HCT116 (cell line): ENCODE measurements at regions not wholly inside any gene's neighbourhood (a gene's known extent, or its start where the extent isn't known, plus 50 kb on each side); places are given as distances from the start of the nearest gene placed in this dataset.

Source experiments
- CEBPB ChIP-seq: IDR thresholded peaks from 2 replicates; pipeline ENCODE4 v1.6.1; 2012; ENCODE audit warnings: low read depth
- ELF1 ChIP-seq: IDR thresholded peaks from 2 replicates; pipeline ENCODE4 v1.6.1; 2012; ENCODE audit warnings: low read depth, borderline replicate concordance
- EZH2phosphoT487 ChIP-seq: fragments of 200-600 bp; IDR thresholded peaks from 2 replicates; pipeline ENCODE4 v1.6.1; 2018; ENCODE audit warnings: antibody characterized with exemption, borderline replicate concordance
- POLR2A ChIP-seq: IDR thresholded peaks from 2 replicates; pipeline ENCODE4 v1.7.0; 2011; ENCODE audit warnings: borderline replicate concordance; ENCODE audit not compliant: insufficient read depth, insufficient read length; ENCODE audit errors: extremely low read depth
- POLR2AphosphoS5 ChIP-seq: IDR thresholded peaks from 2 replicates; pipeline ENCODE4 v1.6.1; 2011; ENCODE audit warnings: mild to moderate bottlenecking, low read depth, low read length, moderate library complexity
- SIN3A ChIP-seq: IDR thresholded peaks from 2 replicates; pipeline ENCODE4 v1.6.1; 2012; ENCODE audit warnings: low read depth
- TCF7L2 ChIP-seq: IDR thresholded peaks from 2 replicates; pipeline ENCODE4 v1.7.0; 2011; ENCODE audit warnings: borderline replicate concordance, inconsistent platforms; ENCODE audit not compliant: insufficient read depth, insufficient read length; ENCODE audit errors: extremely low read depth
- ZNF274 ChIP-seq: fragments of 200-500 bp; sonication (Bioruptor generic); IDR thresholded peaks from 2 replicates; pipeline ENCODE4 v1.6.1; 2014; ENCODE audit warnings: mild to moderate bottlenecking, low read depth, low read length, inconsistent platforms
- TF ChIP-seq, protein P1 (sequence below), 3 experiments: fragments of 200-600 bp in 1 of 3; sonication (generic) in 1 of 3; IDR thresholded peaks in 2 of 3; conservative IDR thresholded peaks in 1 of 3; 2 replicates each; pipeline ENCODE4 v1.5.1; 2012 to 2017; ENCODE audit warnings: low read depth in 2 of 3, low read length in 2 of 3, antibody characterized with exemption in 1 of 3, borderline replicate concordance in 1 of 3, control low read depth in 1 of 3, mild to moderate bottlenecking in 1 of 3, mixed read lengths in 1 of 3, mixed run types in 1 of 3, moderate library complexity in 1 of 3; ENCODE audit not compliant: insufficient read depth in 1 of 3
- TF ChIP-seq, protein P2 (sequence below): IDR thresholded peaks from 2 replicates; pipeline ENCODE4 v1.6.1; 2012; ENCODE audit warnings: low read depth
- TF ChIP-seq, protein P3 (sequence below): IDR thresholded peaks from 2 replicates; pipeline ENCODE4 v1.6.1; 2011; ENCODE audit warnings: mild to moderate bottlenecking, low read length, moderate library complexity; ENCODE audit not compliant: insufficient replicate concordance; ENCODE audit errors: extremely low read depth
- TF ChIP-seq, protein P4 (sequence below): IDR thresholded peaks from 2 replicates; pipeline ENCODE4 v1.6.1; 2012

DNA sequence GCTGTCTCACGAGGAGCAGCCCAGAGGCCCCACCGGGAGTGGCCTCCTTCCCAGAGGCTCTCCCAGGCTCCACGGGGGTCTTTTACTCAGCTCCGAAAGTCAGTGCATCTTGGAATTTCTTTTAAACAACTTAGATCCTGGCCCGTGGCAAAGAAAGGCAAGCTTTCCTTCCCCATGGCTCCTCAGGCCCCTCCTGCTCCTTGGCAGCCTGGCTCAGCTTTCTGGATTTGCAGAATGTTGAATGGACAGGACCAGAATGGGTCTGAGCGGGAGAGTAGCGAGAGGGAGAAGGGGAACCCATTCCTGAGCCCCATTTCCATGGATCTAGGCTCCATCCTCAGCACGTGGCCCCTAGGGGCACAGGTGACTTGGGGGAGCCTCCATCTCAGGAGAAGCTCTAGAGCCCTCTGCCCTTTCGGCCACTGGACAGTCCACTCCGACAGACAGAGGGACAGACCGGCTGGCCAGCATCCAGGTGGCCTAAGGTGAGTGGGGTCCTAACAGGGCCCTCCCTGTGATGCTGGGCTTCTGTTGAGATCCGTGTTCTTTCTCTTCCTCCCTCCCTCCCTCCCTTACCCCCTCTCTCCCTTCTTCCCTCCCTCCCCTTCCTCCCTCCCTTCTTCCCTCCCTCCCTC lies 173.9 kb upstream of the PPP1R26 start:
- TF ChIP-seq, protein P1, sequence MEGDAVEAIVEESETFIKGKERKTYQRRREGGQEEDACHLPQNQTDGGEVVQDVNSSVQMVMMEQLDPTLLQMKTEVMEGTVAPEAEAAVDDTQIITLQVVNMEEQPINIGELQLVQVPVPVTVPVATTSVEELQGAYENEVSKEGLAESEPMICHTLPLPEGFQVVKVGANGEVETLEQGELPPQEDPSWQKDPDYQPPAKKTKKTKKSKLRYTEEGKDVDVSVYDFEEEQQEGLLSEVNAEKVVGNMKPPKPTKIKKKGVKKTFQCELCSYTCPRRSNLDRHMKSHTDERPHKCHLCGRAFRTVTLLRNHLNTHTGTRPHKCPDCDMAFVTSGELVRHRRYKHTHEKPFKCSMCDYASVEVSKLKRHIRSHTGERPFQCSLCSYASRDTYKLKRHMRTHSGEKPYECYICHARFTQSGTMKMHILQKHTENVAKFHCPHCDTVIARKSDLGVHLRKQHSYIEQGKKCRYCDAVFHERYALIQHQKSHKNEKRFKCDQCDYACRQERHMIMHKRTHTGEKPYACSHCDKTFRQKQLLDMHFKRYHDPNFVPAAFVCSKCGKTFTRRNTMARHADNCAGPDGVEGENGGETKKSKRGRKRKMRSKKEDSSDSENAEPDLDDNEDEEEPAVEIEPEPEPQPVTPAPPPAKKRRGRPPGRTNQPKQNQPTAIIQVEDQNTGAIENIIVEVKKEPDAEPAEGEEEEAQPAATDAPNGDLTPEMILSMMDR (IDR thresholded peaks at IDR 0.05 in 2 of 3, conservative IDR thresholded peaks at IDR 0.05 in 1 of 3; ENCODE audit: borderline replicate concordance in 1 of 3, insufficient read depth in 1 of 3, low read depth in 2 of 3, low read length in 2 of 3), result no peak
- TF ChIP-seq TCF7L2 (no peak), ELF1 (no peak), ZNF274 (no peak), POLR2A (no peak), POLR2AphosphoS5 (no peak), EZH2phosphoT487 (no peak), SIN3A (no peak), CEBPB (no peak)
- TF ChIP-seq, protein P2, sequence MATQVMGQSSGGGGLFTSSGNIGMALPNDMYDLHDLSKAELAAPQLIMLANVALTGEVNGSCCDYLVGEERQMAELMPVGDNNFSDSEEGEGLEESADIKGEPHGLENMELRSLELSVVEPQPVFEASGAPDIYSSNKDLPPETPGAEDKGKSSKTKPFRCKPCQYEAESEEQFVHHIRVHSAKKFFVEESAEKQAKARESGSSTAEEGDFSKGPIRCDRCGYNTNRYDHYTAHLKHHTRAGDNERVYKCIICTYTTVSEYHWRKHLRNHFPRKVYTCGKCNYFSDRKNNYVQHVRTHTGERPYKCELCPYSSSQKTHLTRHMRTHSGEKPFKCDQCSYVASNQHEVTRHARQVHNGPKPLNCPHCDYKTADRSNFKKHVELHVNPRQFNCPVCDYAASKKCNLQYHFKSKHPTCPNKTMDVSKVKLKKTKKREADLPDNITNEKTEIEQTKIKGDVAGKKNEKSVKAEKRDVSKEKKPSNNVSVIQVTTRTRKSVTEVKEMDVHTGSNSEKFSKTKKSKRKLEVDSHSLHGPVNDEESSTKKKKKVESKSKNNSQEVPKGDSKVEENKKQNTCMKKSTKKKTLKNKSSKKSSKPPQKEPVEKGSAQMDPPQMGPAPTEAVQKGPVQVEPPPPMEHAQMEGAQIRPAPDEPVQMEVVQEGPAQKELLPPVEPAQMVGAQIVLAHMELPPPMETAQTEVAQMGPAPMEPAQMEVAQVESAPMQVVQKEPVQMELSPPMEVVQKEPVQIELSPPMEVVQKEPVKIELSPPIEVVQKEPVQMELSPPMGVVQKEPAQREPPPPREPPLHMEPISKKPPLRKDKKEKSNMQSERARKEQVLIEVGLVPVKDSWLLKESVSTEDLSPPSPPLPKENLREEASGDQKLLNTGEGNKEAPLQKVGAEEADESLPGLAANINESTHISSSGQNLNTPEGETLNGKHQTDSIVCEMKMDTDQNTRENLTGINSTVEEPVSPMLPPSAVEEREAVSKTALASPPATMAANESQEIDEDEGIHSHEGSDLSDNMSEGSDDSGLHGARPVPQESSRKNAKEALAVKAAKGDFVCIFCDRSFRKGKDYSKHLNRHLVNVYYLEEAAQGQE, result no peak
- TF ChIP-seq, protein P3, sequence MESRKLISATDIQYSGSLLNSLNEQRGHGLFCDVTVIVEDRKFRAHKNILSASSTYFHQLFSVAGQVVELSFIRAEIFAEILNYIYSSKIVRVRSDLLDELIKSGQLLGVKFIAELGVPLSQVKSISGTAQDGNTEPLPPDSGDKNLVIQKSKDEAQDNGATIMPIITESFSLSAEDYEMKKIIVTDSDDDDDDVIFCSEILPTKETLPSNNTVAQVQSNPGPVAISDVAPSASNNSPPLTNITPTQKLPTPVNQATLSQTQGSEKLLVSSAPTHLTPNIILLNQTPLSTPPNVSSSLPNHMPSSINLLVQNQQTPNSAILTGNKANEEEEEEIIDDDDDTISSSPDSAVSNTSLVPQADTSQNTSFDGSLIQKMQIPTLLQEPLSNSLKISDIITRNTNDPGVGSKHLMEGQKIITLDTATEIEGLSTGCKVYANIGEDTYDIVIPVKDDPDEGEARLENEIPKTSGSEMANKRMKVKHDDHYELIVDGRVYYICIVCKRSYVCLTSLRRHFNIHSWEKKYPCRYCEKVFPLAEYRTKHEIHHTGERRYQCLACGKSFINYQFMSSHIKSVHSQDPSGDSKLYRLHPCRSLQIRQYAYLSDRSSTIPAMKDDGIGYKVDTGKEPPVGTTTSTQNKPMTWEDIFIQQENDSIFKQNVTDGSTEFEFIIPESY, result no peak
- TF ChIP-seq, protein P4, sequence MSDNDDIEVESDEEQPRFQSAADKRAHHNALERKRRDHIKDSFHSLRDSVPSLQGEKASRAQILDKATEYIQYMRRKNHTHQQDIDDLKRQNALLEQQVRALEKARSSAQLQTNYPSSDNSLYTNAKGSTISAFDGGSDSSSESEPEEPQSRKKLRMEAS, result no peak
